HG02884 (cell line): ENCODE measurements at regions not wholly inside any gene's neighbourhood (a gene's known extent, or its start where the extent isn't known, plus 50 kb on each side); places are given as distances from the start of the nearest gene placed in this dataset.

Source experiments
- ATAC-seq: cut with Tn5 transposase; IDR thresholded peaks from one replicate; pipeline ENCODE4 v1.9.1; 2021; ENCODE audit warnings: mild to moderate bottlenecking, moderate library complexity; ENCODE audit not compliant: unreplicated experiment

DNA sequence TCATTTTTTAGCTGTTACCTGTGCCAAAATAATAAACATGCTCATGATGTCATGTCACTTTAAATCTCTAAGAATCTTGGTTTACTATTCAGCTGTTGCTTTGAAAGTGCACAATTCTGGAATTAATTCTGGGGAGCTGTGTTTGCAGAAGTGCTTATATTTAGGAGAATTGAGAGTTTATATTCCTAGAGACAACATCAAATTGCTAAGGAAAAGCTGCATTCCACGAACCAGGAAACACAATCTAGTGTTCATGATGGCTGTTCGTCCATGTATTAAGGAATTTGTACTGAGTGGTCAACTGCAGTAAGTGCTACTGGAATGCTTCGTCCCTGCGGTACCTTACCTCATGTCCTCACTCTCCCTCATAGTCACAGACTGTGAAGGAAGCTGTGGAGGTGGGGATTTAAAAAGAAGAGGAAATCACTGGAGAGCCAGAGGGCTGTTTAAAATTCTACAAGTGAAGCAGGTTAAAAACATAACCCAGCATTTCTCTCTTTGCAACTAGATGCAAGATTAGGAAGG, 161.0 kb downstream of the TRMT11 start:
- no peak for ATAC-seq

DNA sequence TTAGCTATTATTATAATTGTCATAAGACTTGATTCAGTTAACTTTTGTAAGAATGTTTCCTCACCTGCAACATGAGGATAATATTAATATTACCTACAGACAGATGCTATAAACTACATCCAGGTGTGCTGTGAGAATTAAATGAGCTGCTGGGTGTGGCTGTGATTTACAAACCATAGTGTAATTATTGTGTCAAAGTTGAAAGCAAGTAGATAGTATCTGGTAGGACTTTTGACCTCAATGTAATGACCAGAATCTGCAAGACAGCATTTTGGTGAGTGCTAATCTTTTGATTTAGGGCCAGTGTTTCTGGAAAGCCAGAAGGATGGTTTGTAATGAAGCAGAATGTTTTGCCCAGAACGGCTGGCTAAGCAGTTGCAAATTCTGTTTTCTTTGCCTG, 162.5 kb downstream of the TRMT11 start:
- ATAC-seq: no peak

DNA sequence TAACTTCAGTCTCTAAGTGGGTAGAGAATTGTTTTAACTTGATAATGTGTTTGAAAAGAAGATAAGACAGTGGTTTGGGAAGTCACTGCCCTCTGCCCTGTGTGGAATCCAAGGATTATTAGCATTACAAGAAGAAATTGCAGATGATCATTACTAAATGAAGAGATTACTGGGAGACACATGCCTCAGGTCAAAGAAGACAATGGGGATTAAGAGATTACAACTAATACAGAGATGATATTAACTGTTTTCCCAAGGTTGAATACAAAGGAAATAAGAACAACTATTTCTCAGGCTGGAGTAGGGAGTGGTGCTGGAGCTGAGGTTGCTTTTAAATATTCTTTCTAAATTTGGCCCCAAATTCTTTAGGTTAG, 166.0 kb downstream of the TRMT11 start:
- ATAC-seq: no peak

DNA sequence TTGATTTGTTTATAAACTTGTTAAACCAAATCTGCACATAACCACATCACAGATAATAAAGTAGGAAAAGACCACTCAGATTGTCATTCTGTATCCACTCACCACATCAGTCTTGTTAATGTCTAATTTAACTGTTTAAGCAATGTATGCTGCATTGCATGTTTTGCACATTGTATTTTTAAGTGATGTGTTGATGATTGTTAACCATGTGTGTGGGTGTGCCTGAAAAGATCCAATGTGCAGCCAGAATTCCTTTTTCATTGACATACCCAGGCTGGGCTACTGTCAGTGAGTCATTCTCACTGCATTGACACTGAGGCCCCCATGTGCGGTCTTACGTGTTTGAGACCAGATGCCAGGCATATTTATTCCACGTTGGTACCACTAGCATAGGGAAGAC, 167.3 kb downstream of the TRMT11 start:
- ATAC-seq: no peak

DNA sequence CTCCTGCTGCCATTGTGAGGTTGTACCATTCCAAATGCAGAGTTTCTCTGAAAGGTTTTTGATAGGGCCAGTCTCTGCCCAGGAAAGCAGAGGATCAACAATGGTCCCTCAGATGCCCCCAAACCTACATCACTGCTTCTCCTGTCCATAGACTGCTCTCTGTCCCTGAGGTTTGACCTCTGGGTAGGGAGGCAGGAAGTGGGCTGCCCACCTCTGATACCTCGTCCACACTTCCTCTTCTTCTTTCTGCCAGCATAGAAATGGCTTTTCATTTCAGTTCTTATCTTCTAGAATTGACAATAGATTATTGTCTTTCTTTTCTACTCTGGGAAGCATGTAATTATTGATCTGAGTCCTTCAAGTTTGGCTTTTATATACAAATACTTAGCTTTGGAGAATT, 170.6 kb downstream of the TRMT11 start:
- no peak for ATAC-seq

DNA sequence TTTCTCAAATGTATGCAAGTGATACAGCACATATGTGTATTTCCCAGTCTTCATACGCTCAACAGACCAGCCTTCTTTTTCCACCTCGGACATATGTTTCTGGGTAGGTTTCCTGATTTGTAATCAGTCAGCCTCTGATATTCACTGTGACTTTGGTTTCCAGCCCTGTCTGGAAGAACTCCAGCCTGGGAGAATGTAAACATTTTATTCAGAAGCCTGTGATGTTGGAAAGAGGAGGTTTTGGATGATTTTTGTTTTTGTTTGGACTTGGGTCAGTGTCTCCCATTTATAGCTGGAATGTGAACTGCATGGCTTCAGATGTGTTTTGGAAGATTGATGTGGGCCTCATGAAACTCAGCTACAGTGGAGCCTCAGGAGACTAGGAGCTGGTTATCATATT, 172.2 kb upstream of the CENPW start:
- ATAC-seq: no peak

DNA sequence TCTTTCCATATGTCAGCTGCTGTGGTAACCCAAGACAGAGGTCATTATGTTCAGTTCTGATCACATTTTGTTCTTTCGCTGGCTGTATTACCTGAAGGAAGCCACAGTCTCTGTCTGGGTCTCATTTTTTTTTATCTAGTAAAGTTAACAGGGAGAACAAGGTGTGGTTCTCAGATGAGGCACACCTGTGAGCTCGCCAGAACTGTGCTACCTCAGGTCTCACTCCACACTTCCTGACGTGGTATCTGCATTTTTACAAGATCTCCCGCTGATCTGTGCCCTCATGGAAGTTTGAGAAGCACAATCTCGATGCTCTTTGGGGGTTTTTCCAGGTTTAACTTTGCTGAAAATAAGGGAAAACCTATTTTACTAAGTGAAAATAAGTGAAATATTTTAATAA, 169.5 kb upstream of the CENPW start:
- no peak for ATAC-seq

DNA sequence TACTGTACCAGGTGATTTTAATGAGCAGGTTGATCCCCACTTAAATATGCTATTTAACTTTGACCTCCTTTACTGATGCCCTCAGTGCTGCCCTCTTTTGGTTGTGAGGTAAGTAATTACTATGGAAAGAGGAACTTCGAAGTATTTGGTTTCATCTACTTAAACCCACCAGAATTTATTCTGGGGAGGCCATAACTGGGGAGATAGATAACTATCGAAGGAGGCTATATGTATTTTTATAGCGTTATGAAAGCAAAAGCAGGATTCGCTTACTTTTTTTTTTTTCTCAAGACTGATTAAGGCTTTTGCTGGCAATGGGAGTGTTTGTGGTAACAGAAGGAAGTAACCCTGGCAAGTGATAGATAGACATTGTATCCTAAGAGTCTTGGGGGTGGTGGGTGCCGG, 168.9 kb upstream of the CENPW start:
- ATAC-seq: peak; percentile 88

DNA sequence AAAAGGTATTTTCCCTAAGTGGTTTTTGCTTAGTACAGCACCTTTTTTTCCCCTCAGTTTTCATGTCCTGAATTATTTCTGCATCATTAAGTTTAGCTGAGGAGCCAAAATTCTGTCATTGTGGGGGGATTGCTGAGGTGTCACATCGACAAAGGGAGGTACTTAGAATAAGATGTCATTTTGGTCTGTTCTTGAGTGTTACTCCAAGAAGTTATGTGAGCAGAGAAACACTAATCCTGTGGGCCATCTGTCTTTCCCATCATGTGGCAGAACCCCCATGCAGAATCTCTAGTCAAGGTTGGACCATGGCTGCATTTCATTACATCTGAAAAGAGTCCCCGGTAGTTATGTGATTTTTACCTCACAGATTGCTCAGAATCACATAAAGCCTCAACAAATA, 167.8 kb upstream of the CENPW start:
- no peak for ATAC-seq

DNA sequence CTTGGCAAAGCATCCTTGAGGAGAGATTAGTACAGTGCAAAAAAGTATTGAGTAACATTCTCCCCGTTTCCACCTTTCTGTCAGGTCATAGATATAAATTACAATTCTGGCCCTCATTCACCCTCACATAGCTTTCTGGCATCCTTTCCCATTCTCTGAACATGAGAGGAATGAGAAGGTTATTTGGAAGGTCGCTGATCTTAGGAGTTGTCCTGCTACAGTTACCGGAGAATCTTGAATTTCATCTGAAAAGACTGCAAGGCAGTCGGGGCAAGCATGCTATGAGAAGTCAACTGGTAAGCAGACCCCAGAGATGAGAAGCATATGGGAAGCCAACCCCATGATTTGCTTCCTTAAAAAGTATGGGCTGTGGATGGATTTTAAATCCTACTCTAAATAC, 166.7 kb upstream of the CENPW start:
- ATAC-seq: no peak

DNA sequence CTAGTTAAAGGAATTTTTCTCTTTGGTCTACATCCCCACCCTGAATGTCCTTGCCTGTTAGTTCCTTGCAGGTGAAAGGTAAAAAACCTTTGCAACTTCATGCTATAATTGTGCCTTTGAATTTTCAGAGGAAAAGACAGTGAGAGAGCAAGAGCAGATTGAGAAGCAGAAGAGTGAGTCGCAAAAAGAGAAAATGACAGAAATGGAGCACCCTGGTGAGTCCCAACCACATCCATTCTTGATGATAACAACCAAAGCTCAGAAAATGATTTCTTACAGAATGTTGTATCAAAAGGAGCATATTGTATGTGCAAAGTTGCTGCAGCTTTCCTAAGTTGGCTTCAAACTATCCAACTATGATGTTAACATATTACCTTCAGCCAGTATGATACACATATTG, 165.2 kb upstream of the CENPW start:
- ATAC-seq: no peak

DNA sequence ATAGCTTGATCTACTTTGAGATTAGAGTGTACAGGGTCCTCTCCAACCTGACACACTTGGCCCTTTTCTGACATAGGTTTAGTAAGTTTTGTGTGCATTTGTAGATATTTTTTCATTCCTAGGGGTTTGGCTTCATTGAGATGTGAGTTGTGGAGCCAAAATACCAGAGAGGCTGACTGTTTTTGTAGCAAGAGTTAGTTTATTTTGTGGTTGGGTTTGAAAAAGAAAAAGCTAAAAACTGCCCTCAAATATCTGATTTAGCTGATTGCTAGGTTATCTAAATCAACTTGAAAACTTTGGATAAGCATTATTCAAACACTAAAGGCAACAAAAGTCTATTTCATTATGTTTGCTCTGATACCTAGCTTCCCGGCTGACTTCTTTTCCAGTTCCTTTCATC, 164.7 kb upstream of the CENPW start:
- ATAC-seq: no peak

DNA sequence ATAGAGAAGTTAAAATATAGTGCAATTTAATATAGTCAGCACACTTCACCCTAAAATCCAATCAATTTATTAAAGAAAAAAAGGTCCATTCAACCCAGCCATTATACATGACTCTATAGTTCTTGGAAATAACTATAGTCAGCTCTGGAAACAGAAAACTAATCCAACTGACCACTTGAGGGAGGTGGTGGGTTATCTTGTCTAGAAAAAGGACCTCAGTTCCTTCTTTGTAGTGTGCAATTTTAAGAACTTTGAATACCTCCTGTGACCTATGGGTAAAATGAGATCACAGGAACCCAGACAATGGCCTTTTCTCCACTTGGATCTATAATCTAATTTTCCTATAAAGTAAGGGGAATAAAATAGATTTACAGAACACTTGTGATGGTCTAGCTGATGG, 163.6 kb upstream of the CENPW start:
- ATAC-seq: no peak

DNA sequence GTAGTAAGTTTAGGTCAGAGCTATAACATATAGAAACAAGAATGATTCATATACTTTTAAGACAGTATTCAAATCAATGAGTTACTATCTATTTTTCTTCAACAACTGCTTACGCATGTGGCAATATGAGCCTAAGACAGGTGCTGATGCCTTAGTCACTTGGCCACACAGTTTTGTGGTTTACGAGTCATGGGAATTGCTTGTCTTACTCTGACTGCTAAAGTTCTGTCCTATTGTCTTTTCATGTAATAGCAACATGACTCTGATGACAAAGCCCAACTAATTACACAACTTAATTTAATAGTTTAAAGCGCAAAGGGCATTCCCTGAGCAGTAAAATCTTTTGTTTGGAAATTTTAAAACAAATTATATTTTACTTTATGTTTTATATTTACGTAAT, 159.3 kb upstream of the CENPW start:
- peak; percentile 43 for ATAC-seq

DNA sequence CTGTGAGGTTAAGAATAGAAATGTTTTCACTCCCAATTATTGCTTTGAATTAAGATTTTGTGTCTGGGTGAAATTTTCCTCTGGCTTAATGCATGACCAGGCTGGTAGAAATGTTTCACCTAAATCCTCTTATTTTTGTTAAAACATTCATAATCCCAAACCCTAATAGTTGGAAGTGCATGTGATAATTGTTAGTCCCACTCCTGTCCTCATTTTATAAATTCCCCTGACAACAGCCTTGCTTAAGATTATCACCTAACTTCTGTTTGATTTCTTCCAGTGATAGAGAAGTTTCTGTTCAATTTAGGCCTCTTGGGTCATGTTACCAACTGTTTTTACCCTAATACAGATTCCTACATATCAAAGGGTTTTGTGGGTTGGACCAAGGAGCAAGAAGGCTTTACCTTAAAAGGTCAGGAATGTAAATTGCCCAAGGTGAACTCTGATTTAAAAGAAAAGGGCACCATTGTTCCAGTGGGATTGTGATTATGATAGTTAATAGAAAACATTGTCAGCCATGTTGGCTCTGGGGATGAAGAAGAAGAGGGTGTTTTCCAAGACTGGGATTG, 158.7 kb upstream of the CENPW start:
- ATAC-seq: no peak

DNA sequence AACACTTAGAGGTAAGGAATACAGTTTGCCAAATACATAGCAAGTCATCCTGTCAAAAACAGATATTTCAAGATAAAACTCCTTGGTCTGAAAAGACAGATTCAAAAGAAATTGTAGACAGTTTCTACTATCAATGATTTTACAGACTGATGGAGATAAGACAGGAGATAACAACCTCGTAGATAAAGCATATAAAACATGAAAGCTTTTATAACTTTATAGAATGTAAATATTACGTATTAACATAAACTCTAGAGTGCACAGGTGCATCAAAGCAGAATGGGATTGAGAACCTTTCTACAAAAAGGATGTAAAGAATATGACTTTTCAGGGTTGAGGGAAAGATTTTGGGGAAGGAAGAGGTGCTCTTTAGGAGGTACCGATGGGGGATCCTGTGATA, 158.0 kb upstream of the CENPW start:
- no peak for ATAC-seq

DNA sequence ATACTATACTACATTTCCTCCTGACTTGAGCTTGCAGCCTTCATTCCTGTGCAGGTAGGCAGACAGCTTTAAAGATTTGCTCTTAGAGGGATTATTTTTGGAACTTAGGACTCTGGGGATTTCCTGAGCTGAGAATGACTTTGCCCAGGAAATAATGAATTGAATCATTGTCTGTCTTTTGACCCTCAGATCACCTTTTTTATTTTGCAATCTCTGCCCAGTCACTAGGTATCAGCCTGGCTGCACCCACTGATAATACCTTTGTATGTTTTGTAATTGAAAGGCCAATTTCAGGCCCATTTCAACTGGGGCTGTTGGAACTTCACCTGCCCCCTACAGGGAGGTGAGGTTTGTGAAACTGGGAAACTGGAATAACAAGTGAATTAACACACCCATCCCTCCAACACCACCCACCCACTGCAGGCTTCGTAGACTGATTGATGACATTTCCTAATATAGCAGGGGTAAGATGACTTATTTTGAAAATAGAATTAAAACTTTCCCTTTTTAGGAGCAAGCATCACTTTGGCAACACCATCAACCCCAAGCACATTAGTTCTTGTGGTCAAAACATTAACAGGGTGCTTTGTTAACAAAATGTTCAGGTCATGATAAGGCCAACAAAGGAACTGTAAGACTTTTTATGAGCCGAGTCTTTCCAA, 157.1 kb upstream of the CENPW start:
- peak; percentile 67 for ATAC-seq

DNA sequence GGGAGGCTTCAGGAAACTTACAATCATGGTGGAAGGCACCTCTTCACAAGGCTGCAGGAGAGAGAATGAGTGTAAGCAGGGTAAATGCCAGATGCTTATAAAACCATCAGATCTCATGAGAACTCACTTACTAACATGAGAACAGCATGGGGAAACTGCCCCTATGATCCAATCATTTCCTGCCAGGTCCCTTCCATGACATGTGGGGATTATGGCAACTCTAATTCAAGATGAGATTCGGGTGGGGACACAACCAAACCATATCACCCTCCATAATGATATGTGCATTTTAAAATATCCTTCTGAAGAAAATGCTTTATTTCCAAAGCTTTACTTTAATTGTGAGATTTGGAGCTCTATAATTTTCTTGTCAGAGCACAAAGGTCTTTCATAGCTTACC, 154.1 kb upstream of the CENPW start:
- no peak for ATAC-seq

DNA sequence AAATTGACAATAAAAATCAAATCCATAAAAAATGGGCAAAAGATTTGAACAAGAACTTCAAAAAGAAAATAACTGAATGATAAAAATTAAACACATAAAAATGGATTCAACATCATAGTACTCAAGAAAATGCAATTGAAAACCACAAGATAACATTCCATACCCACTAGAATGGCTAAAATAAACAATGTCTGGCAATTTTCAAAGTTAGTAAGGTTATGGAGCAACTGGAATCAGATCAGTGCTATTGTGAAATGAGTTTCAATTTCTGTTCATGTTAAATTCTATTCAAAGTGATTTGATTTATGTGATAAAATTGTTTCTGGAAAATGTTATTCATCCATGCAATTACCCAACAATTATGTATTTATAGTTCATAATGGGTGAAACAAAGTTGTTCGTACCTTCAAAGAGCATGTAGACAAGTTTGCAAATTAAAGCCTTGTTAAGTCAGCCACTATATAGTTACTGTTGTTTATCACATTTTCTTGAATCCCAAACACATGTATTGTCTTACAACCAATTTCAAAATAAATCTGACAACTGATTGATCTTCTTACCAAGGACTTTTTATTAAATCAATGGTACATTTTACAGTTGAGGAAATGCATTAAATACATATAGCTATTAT, 151.5 kb upstream of the CENPW start:
- ATAC-seq: no peak

DNA sequence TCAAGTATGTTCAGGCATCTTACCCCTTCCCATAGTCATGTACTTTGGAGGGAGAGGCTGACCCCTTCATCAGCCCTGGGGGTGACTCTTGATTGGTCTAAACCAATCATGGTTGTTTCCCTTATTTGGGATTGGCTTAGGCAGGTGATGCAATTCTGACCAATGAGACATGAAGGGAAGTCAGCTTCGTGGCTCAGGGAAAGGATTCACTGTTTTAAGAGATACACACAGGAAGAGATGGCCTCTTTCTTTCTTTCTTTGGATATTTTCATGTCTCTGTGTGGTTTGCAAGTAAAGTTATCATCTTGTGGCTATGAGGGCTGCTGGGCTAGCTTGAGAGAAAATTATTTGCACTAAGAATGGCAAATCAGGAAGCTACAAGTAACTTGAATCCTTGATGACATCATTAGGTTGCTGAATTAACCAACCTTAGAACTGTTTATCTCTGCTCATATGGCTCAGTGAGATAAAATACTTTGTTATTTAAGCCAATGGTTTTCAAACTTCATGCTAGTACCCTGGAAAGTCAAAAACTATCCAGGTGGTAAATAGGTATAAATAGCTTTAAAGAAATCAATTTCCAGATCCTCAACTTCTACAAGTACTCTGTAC, 144.2 kb upstream of the CENPW start:
- no peak for ATAC-seq

DNA sequence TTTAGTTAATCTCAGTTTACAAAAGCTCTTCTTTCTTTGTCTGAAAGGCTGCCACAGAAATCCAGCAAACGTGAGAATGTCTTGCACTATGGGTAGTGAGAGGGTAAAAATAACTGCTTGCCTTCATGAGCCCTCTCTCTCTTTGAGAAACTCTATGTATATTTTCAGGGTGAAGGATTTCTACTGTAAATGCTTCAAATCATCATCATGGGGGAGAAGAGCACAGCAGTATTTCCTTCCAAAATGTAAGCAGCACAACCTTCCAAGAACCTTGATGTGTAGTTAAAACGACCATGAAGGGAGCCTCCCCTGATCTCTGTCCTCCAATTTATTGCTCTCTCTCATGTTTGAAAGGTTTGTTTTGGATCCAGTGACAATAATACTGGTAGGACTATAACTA, 141.3 kb upstream of the CENPW start:
- no peak for ATAC-seq

DNA sequence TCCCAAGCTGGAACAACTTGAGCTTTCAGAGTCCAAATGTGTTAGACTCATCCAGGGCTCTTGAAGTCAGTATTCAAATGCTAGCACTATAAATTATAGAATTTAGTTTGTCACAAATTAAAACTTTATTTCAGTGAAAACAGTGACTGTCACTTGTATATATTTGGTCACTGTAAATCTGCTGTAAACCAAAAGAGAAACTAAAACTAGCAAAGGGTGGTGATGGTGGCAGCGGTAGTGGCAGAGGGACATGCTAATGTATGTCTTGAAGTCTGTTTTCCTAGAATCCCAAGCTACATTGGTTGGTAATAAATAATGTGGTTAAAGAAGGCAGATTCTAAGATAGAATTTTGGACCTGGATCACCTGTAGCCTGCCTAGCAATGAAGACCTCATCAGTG, 140.4 kb upstream of the CENPW start:
- ATAC-seq: no peak
